HG03196 (cell line): ENCODE measurements at regions not wholly inside any gene's neighbourhood (a gene's known extent, or its start where the extent isn't known, plus 50 kb on each side); places are given as distances from the start of the nearest gene placed in this dataset.
"Not testable (repeated sequence)": the region's sequence is repeated elsewhere in the genome, so short reads cannot be mapped to it uniquely, and the experiment has no call there.

Experiments
- ATAC-seq: cut with Tn5 transposase; IDR thresholded peaks from one replicate; pipeline ENCODE4 v1.9.1; 2021; ENCODE audit not compliant: unreplicated experiment

DNA sequence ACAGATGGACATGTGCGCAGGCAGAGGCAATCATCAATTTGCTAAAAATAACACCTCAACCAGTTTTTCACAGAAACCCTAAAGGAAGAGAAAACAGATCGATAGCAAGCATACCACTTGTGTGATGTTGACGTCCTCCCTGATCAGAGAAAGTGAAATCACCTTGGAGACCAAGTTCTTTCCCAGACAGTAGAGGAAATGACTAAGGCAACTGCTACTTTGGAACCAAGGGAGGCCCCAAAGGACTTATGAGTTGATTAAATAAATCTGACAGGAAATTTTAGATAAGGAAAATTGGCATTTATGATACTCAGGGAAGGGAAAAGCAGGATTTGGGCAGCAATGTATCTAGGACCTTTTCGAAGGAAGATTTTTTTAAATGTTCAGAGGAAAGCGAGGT, 267.1 kb upstream of the ASIC2 start:
- no peak for ATAC-seq

DNA sequence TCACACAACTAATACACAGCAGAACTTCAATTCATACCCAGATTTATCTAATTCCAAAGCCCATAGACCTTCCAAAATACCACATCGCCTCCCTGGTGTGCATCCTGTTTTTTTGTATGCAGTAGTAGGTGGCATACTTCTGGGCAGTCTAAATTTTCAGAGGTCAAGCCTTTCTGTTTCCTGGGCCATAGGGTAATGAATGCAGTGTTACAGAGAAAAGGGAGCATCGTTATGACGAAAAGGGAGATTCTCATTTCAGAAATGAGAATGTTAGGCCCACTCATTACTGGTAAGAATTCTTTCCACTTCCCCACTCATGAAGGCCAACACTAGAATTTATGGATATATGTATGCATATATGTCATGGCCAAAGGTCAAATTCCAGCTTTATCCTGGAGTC, 267.8 kb upstream of the ASIC2 start:
- no peak for ATAC-seq

DNA sequence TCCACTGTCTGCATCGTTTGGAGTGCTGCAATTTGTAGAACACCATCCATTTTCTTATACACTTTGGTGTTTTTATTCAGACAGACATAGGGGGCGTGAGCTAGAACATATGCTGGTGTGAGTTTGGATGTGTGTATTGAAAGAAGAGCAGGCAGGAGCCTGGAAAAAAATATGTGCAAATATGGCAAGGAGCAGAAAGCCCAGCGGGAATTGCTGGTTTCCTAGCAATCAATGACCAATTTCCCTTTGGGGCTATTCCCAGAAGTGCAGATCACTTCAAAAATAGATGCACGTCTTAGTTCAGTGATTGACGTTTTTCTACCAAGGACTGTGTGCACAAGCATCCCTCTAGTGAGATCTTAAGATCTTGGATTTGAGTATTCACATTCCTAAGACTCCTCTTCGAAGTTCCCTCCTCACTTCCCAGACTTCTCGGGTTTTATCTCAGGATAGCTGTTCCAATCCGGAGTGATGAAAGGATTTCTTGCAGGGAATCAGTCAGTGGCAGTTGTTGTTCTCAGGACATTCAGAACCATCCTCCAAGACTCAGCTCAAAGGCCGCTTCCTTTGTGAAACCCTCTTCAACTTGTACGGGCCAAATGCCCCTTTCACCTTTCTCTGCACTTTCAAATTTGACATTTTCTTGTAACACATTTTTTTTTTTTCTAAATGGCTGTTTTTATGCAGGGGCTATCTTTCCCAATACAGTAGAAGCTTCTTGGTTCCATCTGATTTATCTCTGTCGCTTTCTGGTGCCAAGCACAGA, 268.7 kb upstream of the ASIC2 start:
- no peak for ATAC-seq

DNA sequence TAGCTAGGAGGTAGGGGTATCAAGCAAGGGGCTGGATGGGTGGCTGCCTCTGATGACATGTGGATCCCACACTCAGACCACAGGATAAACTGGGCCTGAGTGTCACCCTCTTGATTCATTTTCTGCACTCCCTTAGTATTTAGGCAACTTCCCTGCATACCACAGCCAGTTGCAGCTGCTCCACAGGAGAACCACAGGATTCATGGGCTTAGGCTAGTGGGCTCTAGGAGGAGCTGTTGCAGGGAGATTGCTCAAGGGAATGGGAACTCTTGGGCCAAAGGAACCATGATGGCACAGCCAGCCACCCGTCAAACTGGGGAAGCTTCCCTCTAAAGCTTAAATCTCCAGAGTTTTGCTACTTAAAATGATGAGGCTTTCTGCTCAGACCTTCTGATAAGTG, 269.7 kb upstream of the ASIC2 start:
- ATAC-seq = no peak

DNA sequence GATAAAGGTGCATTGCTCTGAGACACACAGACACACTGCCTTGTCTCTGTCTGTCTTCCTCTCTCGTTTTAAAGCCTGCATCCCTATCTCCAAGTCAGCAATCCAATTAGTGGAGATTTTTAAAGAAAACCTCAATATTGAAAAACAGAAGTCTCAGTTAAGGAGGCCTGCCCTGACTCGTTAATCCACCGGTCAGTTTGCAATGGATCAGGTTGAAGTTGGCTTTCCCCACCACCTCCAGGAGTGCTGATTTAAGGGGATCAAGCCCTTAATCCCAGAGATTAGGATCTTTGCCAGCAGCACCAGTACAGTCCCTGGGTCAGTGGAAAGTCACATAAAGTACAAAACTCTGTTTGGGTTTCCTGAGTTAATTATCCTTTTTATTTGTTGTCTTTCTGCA, 271.1 kb upstream of the ASIC2 start:
- ATAC-seq = no peak

DNA sequence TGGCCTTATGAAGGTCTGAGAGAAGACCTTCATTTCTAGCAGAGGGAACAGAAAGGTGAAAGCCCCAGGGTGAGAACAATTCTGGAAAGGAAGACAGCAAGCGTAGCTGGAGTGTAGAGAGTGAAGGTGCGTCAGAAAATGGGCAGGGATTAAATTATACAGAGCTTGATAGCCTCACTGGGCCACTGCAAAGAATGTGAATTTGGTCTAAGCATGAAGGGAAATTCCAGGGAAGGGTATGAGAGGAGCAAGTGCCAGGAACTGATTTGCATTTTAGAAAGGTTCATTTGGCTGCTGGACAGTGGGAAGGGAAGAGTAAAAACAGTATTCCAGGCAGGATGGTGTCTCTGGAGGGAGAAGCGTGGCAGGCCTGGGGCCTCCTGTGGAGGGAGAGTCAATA, 274.1 kb upstream of the ASIC2 start:
- ATAC-seq = no peak

DNA sequence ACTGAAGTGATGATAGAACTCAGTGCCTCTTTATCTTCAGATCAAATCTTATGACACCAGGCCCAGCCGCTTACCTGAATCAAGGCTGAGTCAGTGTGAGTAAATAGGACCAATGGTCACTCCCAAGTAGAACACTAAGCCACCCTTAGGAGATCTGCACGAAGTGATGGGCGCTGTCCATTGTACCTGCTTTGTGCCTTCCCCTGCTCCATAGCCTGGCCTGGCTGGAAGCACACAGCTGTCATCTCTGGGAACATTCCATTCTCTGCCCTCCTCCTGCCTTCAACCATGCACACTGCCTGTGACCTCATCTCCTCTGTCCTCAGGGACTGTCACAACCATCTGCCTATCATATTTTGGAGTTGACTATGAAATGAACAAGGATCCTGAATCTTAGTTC, 279.5 kb upstream of the ASIC2 start:
- ATAC-seq = no peak

DNA sequence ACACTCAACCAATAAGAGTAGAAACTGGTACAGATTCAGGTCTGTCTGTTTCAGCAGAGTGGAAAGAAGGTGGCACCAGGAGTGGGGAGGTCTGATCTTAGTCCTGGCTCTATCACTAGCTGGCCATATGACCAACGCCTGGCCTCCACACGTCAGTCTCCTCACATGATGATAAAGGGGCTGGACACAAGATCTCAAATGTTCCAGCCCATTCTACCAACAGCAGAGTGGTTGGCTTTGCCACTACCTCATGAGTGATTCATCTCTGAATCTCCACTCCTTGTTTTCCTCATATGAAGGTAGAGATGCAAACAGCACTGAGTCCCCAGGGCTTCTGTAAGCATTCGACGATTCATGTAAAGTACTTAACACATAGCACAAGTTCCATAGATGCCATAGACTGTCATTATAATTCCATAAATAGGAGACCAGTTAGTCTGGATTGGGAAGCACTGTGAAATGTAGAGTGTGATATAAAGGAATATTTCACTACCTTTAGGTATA, 281.9 kb upstream of the ASIC2 start:
- ATAC-seq = no peak

DNA sequence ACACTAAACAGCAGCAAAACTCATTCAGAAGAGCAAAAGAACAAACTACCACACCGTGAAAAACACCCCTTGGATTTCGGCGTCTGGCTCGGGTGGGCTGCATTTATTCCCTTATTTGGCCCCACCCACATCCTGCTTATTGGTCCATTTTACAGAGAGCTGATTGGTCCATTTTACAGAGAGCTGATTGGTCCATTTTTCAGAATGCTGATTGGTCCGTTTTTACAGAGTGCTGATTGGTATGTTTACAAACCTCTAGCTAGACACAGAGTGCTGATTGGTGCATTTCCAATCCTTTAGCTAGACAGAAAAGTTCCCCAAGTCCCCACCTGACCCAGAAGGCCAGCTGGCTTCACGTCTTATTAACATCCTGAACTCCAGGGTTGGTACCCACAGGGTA, 286.6 kb upstream of the ASIC2 start:
- not testable (repeated sequence) for ATAC-seq

DNA sequence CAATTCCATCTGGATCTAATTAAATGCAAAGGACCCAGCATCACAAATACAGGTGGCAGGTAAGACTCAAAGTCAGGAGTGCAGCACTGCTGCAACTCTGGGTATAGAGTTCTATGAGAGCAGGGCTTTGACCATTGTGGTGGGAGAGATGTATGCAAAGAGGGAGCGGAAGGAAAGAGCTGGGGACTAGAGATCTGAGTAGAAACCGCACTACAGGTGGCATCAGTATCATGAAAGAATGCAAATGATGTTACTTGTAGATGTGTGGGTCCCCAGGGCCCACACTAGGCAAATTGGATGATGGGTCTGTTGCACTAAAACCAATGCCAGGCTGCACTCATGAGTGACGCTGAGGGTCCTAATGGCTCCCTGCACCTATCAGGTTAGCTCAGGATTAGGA, 287.1 kb upstream of the ASIC2 start:
- no peak for ATAC-seq

DNA sequence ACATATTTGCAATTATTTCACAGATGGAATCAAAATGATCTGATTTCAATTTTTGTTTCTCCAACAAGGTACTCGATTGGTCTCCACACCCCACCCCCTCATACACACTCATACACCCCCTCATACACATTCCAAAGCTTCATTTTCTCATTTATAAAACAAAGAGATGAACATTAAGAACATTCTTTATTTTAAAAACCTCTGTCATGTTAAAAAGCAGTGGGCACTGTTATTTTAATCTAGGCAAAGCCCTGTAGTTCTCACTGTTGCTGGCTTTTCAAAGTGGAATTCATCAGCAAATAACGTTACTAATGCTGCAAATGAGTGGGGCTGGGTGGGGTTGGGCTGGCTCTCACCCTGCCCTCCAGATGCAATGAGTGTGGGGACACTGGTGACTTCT, 289.6 kb upstream of the ASIC2 start:
- no peak for ATAC-seq

DNA sequence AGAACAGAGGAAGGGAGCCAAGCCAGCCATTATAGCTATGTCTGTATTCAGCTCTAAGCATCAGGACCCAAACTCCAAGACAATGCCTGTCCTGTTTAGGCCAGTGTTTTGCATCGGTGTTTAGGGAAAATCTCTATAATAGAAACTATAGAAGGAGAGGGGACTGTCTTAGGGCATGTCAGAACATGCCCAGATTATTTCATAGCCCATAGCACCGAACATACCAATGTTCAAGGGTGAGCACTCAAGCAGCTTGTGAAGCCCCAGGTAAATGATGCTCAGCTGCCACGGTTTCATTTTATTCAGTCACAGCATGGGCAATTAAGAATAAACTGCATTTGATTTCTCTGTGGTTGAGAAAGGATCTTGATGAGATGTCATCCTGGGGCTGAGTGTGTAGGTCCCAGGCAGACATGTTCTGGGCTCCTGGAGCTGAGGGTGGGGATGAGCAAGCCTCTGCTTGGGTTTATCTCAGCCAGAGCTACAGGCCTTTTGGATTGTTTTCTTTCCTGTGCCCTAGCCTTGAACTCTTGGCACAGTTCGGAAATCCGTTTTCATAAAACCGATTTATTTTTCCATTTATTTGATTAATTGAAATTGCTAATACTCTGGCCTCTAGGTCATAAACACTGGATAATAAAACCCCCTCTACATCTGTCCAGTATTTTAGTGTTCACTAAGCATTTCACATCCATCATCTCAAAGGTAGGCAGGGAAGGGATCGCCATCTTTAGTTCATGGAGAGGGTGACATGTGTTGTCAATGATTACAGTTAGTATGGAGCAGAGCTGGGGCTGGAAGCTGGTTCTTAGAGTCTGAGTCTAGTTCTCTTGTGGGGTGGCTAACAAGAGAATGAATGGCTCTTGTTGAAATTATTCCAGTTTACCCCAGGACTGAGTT, 290.7 kb upstream of the ASIC2 start:
- no peak for ATAC-seq

DNA sequence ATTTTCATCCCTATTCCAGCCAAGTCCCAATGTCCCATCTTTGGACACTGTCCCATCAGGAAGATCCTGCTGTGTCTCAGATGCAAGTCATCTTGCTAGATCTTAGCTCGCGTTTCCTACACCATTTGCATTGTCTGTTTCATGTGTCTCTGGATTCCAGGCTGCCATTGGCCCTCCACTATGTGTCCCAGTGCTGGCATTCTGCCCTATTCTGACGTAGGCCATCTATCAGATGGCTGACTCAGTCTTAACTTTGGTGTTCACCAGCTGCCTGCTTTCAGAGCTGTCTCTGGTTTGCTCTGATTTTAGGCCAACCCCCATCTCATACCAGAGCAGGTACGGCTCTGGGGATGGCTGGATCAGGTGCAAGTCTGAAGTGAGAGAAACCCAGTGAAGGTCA, 300.9 kb upstream of the ASIC2 start:
- no peak for ATAC-seq

DNA sequence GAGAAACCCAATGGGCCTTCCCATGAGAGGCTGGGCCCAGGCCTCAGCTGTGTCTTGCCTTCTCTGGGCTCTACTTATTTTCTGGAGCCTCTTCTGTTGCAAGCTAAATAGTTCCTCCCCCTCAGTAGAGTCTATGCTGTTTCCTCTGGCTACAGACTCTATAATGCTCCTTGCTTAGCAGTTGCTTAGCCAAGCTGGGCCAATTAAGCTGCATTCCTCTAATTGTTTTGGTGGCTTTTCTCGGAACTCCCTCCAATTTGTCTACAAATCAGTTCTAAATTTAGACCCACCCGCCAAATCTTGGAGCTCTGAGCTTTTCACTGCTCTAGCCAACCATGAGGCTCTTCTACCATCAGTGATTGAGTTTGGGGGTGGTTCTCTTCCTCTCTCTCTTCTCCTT, 302.7 kb upstream of the ASIC2 start:
- no peak for ATAC-seq

DNA sequence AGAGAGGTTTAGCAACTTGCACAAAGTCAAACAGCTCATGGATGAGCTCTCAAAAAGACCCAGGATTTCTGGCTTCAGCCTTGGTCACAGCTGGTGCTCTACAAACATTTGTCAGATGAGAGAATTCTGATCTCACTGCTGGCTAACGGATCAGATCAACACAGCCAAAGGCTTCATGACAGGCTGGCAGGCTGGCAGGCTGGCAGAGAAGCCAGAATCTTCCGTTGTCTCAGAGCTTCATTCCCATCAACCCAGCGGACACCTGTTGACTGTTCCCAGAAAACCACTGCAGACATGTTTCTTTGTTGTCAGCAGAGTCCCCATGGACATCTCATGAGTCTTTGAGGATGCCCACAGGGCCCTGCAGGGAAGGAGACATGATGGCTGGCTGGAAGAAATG, 303.8 kb upstream of the ASIC2 start:
- no peak for ATAC-seq

DNA sequence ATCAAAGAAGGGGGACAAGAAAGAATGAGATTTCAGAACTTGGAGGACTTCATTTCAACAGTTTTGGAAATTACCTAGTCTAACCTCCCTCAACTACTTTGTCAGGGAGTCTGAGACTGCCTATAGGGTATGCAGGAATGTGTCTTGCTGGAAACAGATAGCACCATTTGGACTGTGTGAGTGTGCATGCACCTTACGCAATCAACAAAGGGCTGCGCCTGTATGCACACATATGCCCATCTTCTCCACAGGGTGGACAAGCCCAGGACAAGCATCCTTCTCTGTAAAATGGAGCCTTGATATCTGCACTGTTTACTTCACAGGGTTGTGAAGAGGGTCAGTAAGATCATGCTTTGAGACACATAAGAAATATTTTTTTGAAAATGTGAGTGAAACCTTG, 305.7 kb upstream of the ASIC2 start:
- ATAC-seq = no peak

DNA sequence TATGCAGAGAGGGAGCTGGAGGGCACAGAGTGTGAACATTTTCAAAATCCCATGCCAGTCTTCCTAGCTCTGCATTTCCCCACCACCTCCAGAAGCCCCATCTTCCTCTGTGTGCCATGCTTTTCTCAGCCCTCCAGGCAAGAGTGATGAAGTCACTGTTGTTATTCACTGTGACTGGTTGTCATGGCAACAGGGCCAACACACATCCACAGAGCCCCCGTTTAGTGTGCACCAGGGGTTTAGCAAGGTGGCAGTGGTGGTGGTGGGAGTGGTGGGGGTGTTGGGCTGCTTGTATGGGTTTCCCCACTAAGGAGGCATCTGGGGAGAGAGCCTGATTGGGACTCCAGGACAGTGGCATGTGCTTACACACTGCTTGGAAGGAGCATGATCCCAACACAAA, 309.9 kb upstream of the ASIC2 start:
- no peak for ATAC-seq

DNA sequence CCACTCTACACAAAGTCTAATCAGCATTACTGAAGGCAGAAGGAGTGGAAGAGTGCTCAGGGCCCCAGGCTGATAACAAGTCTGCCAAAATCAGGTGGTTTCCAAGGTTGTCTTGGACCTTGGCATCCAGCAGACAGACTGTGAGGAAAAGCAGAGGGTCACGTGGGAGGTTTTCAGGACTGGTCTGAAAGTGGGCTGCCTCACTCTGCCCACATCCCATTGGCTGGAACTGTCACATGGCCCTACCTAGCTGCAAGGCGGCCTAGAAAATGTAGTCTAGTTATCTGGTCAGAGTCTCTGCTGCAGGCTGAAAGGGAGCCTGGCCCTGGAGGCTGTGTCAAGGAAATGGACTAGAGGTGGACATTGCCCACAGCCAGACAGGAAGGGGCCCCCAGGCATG, 310.7 kb upstream of the ASIC2 start:
- ATAC-seq = no peak

DNA sequence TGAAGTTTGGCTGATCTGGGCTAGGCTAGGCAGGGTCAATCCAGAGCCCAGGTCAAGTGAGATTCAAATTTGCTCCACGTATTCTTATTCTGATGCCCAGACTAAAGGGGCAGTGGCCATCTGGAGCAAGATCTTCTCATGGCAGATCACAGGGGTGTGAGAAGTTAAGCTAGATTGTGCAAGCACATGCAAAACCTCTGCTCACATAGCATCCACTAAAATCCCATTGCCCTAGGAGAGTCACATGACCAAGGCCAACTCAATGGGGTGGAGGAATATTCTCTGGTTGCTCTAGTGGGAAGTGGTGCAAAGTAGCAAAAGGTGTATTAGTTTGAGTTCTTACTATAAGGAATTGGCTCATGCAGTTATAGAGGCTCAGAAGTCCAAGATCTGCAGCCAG, 318.4 kb upstream of the ASIC2 start:
- no peak for ATAC-seq

DNA sequence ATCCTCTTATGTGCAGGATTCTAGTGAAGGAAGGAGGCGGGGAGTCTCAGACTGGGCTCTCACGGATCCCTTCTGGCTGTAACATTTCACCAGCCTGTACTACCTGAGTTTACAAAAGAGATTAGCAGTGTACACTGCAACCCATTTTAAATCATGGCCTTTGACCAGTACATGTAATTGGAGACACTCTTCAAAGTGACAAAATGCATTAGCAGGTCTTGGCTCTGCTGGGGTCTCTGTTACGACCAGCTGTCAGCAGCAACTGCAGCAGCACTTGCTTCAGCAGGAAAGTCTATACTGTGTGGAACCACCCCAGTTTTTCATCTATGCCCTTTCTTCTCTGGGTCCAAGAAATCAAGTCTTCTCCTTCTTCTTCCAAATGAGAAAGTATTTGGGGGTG, 322.8 kb upstream of the ASIC2 start:
- ATAC-seq = no peak

DNA sequence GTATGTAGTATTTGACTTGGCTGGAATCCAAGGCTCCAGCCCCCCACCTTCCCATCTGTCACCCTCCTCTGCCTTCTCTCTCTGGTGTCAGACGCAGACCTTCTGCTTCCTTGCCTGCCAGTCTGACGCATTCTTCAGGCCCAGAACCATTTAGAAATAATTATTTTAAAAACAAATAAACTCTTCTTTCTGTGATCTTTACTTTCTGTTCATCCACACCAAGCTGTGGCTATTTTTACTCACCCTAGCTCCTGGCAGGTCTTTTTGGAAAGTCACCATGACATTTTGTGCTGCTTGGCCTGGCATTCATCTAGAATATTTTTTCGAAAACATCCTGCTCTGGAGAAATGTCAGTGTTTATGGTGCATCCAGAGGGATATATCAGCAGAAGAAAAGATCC, 330.7 kb upstream of the ASIC2 start:
- no peak for ATAC-seq
